Tibial artery (tissue), 4 donors: ENCODE measurements at regions not wholly inside any gene's neighbourhood (a gene's known extent, or its start where the extent isn't known, plus 50 kb on each side); places are given as distances from the start of the nearest gene placed in this dataset.

ENCODE experiments used
- DNase-seq, 2 donors: peaks; one replicate each; pipeline ENCODE4 v3.0.0-alpha.2; 2019
- H3K27ac ChIP-seq, 2 donors: fragments of 200-600 bp; sonication (generic) in 1 of 2; 1 replicate in 1 of 2; 2 replicates in 1 of 2; pipeline ENCODE4 v1.5.1; 2018 to 2019; ENCODE audit warnings: mild to moderate bottlenecking in 1 of 2
- H3K27me3 ChIP-seq, 2 donors: fragments of 200-600 bp; sonication (generic) in 1 of 2; one replicate each; pipeline versions ENCODE4 v1.5.1 to v1.6.0; 2016 to 2019
- H3K36me3 ChIP-seq, 3 donors: fragments of 200-600 bp; sonication (generic) in 2 of 3; one replicate each; pipeline ENCODE4 v1.5.1; 2016 to 2019; ENCODE audit warnings: mild to moderate bottlenecking in 2 of 3
- H3K4me1 ChIP-seq, 4 donors: fragments of 200-600 bp; sonication (generic) in 2 of 4; 1 replicate in 3 of 4; 2 replicates in 1 of 4; pipeline ENCODE4 v1.5.1; 2016 to 2019
- H3K4me3 ChIP-seq, 2 donors: fragments of 200-600 bp; sonication (generic) in 1 of 2; 1 replicate in 1 of 2; 2 replicates in 1 of 2; pipeline ENCODE4 v1.5.1; 2018 to 2019; ENCODE audit warnings: mild to moderate bottlenecking in 2 of 2
- H3K9me3 ChIP-seq, 3 donors: fragments of 200-600 bp; sonication (generic) in 1 of 3; one replicate each; pipeline ENCODE4 v1.5.1; 2016 to 2019
- intact Hi-C: fragments of 100-400 bp; cut with DNase I; formaldehyde crosslinking; loops from one replicate; pipeline ENCODE4 v1.15.0; 2023; ENCODE audit warnings: low total_unique reads
- TF ChIP-seq, protein P1 (sequence below), 2 experiments: fragments of 200-600 bp in 1 of 2; fragments of 450-650 bp in 1 of 2; IDR thresholded peaks; one replicate each; pipeline ENCODE4 v1.5.1; 2017 to 2019; ENCODE audit warnings: antibody characterized with exemption in 2 of 2, mild to moderate bottlenecking in 1 of 2, moderate library complexity in 1 of 2

DNA sequence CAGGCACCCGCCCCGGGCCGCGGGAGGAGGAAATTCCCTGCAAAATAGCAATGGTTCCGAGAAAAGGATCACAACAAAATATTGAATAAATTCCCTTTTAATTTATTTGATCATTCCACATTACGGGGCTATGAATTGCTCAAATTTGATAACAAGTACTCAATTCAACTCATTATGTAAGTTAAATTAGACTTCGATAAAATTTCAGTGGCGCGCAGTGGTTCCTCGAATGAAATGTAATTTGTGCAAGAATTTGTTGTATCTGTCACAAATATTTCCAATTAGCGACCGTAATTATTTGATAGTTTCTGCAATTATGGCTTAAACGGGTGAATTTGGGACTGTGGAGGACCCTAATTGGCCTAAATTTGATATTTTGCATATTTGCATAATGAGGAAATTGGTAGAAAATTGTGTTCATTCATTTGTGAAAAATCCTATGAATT lies 76.0 kb upstream of the TBCA start:
- peaks cover 0 to 15% (median 4%) of the 10 kb centered on the region in 4 donors for H3K4me1 ChIP-seq
- no peaks in the 10 kb centered on the region for H3K36me3 ChIP-seq
- peak overlapping the region; percentile 64 to 69 for H3K4me3 ChIP-seq
- H3K27ac ChIP-seq, result peak overlapping the region in 1 of 2 donors; percentile 14
- H3K9me3 ChIP-seq, result no peaks in the 10 kb centered on the region
- no peaks in the 10 kb centered on the region for H3K27me3 ChIP-seq
- TF ChIP-seq, protein P1, sequence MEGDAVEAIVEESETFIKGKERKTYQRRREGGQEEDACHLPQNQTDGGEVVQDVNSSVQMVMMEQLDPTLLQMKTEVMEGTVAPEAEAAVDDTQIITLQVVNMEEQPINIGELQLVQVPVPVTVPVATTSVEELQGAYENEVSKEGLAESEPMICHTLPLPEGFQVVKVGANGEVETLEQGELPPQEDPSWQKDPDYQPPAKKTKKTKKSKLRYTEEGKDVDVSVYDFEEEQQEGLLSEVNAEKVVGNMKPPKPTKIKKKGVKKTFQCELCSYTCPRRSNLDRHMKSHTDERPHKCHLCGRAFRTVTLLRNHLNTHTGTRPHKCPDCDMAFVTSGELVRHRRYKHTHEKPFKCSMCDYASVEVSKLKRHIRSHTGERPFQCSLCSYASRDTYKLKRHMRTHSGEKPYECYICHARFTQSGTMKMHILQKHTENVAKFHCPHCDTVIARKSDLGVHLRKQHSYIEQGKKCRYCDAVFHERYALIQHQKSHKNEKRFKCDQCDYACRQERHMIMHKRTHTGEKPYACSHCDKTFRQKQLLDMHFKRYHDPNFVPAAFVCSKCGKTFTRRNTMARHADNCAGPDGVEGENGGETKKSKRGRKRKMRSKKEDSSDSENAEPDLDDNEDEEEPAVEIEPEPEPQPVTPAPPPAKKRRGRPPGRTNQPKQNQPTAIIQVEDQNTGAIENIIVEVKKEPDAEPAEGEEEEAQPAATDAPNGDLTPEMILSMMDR (IDR thresholded peaks at IDR 0.05), result no peak
- intact Hi-C loops, result no loop called here
- no peak for DNase-seq

DNA sequence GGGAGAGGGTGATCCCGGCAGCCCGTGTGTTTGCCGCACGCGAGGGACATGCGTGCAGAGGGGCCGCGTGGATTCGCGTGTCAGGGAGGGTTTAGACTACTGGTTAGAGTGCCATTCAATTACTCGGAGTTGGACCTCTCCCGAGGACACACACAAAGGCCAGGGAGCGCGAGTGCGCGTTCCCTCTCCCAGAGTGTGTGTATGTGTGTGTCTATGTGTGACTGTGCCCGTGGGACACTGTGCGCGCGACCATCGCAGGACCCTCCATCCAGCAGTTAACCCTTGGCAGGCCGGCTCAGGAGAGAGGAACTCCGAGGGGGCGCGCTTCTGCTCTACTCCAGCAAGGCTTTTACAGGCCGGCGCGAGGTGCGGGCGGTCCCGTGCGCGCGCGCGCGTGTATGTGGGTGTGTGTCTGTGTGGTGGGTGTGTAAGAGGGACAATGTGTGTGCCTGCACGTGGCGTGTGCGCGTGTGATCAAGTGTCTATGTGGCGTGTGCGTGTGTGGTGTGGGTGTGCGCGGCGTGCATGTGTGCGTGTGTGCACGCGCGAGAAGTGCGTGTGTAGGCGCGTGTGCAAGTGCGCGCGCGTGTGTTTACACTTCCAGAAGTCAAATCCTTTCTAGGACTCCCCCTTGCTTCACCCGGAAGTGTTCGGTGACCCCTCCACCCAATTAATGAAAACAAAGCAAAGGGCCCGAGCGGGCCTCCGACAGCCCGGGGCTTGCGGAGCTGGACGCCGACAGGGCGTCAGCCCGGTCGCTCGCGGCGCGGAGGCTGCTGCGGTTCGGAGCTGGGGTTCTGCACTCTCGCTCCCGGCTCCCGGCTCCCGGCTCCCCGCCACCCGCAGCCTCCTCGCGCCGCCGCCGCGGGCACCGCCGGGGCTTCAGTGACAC lies 75.3 kb upstream of the TBCA start:
- Histone ChIP-seq H3K27me3 (no peaks in the 10 kb centered on the region), H3K4me1 (peaks cover 0 to 15% (median 4%) of the 10 kb centered on the region in 4 donors), H3K27ac (peak overlapping the region in 1 of 2 donors; percentile 14), H3K4me3 (peak overlapping the region; percentile 64 to 69), H3K36me3 (no peaks in the 10 kb centered on the region), H3K9me3 (no peaks in the 10 kb centered on the region)
- intact Hi-C loops, result no loop called here
- DNase-seq, result no peak
- TF ChIP-seq, protein P1 (IDR thresholded peaks at IDR 0.05), result no peak

DNA sequence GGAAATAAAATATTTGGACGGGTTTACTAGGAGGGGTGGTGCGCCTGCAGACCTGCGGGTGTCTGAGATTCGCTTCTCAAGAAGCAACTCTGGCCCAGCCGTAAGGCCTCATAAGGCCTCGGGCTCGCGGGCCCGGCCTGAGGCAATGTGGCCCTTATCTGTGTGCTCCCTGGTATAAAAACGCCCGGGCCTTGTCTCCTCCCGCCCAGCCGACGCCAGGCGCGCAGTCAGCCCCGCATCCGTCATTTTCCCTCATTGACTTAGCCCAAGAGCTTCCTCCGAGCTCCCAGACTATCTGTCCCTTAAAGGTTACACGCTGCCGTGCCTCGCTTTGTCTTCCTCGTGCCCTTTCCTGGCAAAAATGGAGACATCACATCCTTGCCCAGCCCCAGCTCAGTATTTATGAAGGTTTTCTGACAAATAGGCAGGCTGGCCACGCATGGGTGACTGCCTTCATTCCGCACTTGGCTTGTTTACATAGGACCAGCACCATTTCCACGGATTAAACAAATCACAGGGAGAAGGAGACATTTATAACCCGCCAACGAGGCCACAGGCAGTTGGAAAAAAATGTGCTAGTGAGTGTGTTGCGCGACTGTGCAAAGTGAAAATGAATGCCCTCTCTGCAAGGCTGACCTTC lies 74.5 kb upstream of the TBCA start:
- Histone ChIP-seq H3K4me1 (peaks cover 0 to 15% (median 4%) of the 10 kb centered on the region in 4 donors), H3K27ac (no peak overlapping the region), H3K4me3 (peak overlapping the region; percentile 64 to 69), H3K9me3 (no peaks in the 10 kb centered on the region), H3K36me3 (no peaks in the 10 kb centered on the region), H3K27me3 (no peaks in the 10 kb centered on the region)
- DNase-seq, result no peak
- intact Hi-C loops, result no loop called here
- TF ChIP-seq, protein P1 (IDR thresholded peaks at IDR 0.05), result no peak

DNA sequence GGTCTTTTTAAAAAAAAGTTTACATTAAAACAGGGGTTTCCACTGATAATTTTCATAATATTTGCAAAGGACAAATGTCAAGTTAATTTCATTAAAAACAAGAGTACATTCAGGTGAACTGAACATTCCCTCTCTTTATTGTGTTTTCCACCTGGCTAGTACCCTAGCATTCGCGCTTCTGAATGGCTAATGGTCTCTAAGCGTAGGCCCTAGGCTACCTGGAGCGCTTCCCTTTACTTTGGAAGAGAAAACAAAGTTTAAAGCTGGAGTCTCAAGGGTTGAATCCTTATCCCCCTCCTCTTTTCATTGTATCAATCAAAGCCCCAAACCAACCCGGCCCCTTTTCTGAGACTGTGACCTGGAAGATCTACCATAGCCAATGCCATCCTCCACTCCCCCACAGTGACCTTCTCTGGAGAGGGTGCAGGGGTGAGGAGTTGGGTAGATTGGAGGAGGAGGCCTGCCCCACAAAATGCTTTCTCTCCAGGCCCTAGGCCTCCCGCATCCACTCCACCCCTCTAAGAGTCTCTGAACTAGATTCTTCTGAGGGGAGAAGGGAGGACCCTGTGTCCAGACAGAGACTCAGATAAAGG lies 73.3 kb upstream of the TBCA start:
- TF ChIP-seq, protein P1 (IDR thresholded peaks at IDR 0.05), result no peak
- H3K27me3 ChIP-seq, result peaks cover 0 to 2% of the 10 kb centered on the region in 2 donors

DNA sequence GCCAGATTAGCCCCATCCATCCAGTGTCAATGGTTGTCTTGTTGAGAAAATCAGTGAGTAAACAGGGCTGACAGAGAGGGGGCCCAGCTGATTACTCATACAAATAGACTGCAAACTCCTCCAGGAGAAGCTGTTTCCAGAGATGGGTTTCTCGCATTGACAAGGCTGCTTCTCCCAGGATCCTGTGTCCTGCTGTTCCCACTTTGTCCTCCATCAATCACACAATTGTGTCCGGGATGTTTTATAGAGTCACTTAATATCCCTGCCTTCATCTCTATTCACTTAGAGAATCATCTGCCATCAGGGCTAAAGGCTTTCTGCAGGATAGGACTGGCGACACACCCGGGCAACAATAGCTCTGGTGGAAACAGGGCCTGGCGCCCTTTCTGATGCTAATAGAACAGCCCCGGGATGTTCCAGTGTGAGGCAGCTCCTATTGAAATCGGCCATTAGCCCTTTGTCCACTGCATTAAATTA lies 71.7 kb upstream of the TBCA start:
- Histone ChIP-seq H3K36me3 (no peaks in the 10 kb centered on the region), H3K27me3 (peaks cover 0 to 2% of the 10 kb centered on the region in 2 donors), H3K4me1 (peaks cover 0 to 27% (median 9%) of the 10 kb centered on the region in 4 donors), H3K27ac (no peak overlapping the region), H3K4me3 (no peak overlapping the region), H3K9me3 (no peaks in the 10 kb centered on the region)
- TF ChIP-seq, protein P1 (IDR thresholded peaks at IDR 0.05), result no peak
- intact Hi-C loops, result no loop called here
- no peak for DNase-seq

More for the DNA sequence above, 73.3 kb upstream of the TBCA start:
- H3K36me3 ChIP-seq, result no peaks in the 10 kb centered on the region
- no peak for DNase-seq
- intact Hi-C loops, result no loop called here
- H3K4me1 ChIP-seq, result peaks cover 0 to 22% (median 8%) of the 10 kb centered on the region in 4 donors
- H3K4me3 ChIP-seq, result no peak overlapping the region
- H3K9me3 ChIP-seq, result no peaks in the 10 kb centered on the region
- no peak overlapping the region for H3K27ac ChIP-seq
